ENCODE measurements at regions not wholly inside any gene's neighbourhood (a gene's known extent, or its start where the extent isn't known, plus 50 kb on each side); places are given as distances from the start of the nearest gene placed in this dataset.

- TF ChIP-seq CTCF (IDR thresholded peaks at IDR 0.05; ENCODE audit: borderline replicate concordance, extremely low read depth, low read length, poor library complexity, severe bottlenecking) (no peak), EZH2 (IDR thresholded peaks at IDR 0.05; ENCODE audit: borderline replicate concordance, low read depth, low read length, severe bottlenecking) (no peak)
These were observed 389.2 kb upstream of the NFE2L3 start for GRCh38 chr7:25762511-25763462.
